ENCODE measurements at regions not wholly inside any gene's neighbourhood (a gene's known extent, or its start where the extent isn't known, plus 50 kb on each side); places are given as distances from the start of the nearest gene placed in this dataset.

DNA sequence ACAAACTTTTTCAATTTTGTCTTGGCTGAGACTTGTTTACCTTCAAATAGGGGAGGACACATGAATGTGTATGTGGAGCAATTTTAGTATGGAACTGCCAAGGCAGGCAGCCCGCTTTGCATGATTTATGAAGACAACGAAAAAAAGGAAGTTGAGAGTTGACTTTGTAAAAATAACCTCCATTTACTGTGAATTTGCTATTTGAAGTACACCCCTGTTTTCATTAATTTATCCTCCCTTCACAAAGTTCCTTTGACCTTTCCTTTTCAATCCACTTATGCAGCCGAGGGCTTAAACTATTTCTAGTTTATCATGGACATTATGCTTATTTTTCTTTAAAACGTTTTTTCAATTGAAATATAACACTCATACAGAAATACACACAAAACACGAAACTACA lies 369.6 kb upstream of the CADM1 start:
- ChIA-PET POLR2A (no interaction called here), CTCF (no interaction called here)
- no peak overlapping the region for H3K4me2 ChIP-seq
- no peak overlapping the region for H3K27ac ChIP-seq
- no peak overlapping the region for H3K4me3 ChIP-seq
- ATAC-seq (no peak), DNase-seq (ENCODE audit: low read depth in 1 of 2, low spot score in 1 of 2) (no peak), FAIRE-seq (no peak)
- H3K4me1 ChIP-seq = no peaks in the 10 kb centered on the region
- 5% methylated on average over 5 of the region's 5 CpGs for WGBS (ENCODE audit: missing lambda C conversion rate)
- TF ChIP-seq EHMT2 (IDR thresholded peaks at IDR 0.05; ENCODE audit: low read depth) = no peak
- TF ChIP-seq EHF (CRISPR knock-in tag; IDR thresholded peaks at IDR 0.05) = no peak
- TF ChIP-seq MAFK (IDR thresholded peaks at IDR 0.05; ENCODE audit: partially characterized antibody) = no peak
- no peak for TF ChIP-seq HES2 (IDR thresholded peaks at IDR 0.05)
- TF ChIP-seq ZC3H11A (IDR thresholded peaks at IDR 0.05) = no peak
- no peak for TF ChIP-seq RARB (CRISPR knock-in tag; IDR thresholded peaks at IDR 0.05)
- H3K9me3 ChIP-seq = no peaks in the 10 kb centered on the region

DNA sequence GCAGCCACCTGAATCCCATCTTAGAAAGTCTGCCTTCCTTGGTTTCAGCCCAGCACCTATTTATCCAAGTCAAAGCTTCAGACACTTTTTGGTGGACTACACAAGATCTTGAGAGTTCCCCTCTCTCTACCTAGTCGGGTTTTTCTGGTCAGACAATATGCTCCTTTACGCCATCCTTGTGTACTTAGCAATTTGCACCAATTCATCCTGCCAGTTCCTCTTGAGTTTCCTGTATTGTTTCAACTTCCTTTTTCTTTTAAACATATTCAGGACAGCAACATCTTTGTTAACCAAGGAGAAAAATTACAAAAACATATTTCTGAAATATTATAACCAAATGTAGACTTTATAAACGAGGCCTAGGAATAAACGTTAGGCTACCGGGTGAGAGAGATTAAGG lies 368.2 kb upstream of the CADM1 start:
- TF ChIP-seq, protein P1, sequence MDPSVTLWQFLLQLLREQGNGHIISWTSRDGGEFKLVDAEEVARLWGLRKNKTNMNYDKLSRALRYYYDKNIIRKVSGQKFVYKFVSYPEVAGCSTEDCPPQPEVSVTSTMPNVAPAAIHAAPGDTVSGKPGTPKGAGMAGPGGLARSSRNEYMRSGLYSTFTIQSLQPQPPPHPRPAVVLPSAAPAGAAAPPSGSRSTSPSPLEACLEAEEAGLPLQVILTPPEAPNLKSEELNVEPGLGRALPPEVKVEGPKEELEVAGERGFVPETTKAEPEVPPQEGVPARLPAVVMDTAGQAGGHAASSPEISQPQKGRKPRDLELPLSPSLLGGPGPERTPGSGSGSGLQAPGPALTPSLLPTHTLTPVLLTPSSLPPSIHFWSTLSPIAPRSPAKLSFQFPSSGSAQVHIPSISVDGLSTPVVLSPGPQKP (IDR thresholded peaks at IDR 0.05; ENCODE audit: low read depth, low read length) = no peak
- no peak for TF ChIP-seq POLR2A (IDR thresholded peaks at IDR 0.05; ENCODE audit: low read length)
- no peak for TF ChIP-seq JUN (IDR thresholded peaks at IDR 0.05)
- TF ChIP-seq MYC (IDR thresholded peaks at IDR 0.05; ENCODE audit: borderline replicate concordance, low read length) = no peak
- no peak for TF ChIP-seq TFCP2L1 (CRISPR knock-in tag; IDR thresholded peaks at IDR 0.05)
- TF ChIP-seq SMC3 (IDR thresholded peaks at IDR 0.05) = no peak
- TF ChIP-seq FOSB (CRISPR knock-in tag; IDR thresholded peaks at IDR 0.05) = no peak
- H3K9me3 ChIP-seq = no peaks in the 10 kb centered on the region
- POLR2A ChIA-PET = no interaction called here
- FAIRE-seq (no peak), DNase-seq (ENCODE audit: low read depth in 1 of 2, low spot score in 1 of 2) (no peak), ATAC-seq (no peak)
- H3K27ac ChIP-seq = no peak overlapping the region
- H3K4me2 ChIP-seq = no peak overlapping the region
- no peak overlapping the region for H3K4me3 ChIP-seq
- no peaks in the 10 kb centered on the region for H3K4me1 ChIP-seq
- CTCF ChIA-PET = interaction anchor here (1.1 kb wide), 1 partner anchor 219 kb away, joined by 3 read pairs; no protein-coding TSS in a partner anchor
- WGBS (ENCODE audit: missing lambda C conversion rate) = 26% methylated on average over 5 of the region's 5 CpGs

DNA sequence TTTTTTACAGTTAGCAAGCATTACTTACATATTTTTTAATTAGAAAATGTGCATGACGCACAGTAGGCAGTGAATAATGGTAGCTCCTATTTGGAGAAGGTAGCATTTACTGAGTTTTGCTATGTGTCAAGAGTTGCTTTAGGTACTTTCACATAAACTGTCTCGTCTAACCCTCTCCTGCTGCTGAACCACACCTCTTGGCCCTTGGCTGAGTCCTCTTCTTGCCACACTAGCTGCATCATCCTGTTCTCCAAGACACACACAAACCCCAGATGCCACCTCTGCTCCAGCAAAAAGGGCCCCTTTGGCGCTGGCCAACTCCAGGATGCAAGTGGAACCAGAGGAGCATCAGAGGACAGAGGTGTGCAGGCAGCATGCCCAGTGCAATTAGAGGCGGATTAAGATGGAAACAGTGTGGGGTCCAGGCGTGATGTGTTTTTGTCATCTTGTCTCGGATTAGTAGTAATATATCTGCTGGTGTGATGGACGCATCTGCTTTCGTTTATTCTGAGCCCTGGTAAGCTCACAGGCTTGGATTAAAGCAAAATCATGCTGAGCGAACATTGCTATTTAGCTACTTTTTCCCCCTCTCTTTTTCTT lies 367.0 kb upstream of the CADM1 start:
- no peak for FAIRE-seq
- CTCF ChIA-PET = no interaction called here

DNA sequence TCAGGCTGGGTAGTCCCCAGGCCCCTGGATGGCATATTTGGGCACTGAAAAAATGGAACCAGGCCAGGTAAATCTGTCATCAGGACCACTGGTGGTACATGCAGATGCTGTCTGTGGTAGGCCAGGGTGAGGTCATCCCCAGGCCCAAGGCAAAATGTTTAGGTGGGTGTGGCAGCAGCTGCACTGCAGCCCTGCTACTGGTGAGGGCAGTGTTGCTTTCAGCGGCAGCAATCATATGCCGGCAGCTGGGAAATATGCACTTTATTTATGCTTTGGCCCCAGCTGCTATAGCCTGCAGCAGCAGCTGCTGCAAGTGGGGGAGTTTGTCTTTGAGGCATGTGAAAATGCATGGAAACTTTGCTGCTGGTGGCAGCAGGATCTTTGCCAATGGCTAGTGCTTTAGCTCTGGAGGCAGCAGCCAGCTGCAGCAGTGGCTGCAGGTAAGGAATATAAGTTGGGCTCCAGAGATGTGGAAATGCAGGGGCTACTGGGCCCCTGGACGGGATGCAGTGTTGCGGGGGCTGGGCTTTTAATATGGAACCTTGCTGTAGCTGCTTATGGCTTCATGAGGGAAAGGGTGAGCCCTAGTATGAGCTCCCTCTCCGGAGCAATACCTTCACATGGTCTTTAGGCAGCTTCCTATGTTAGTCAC lies 365.7 kb upstream of the CADM1 start:
- CTCF ChIA-PET = interaction anchor here (0.8 kb wide), 1 partner anchor 354 kb away, joined by 3 read pairs; no protein-coding TSS in a partner anchor
- FAIRE-seq (no peak), ATAC-seq (peak; percentile 70 to 77), DNase-seq (ENCODE audit: low read depth in 1 of 2, low spot score in 1 of 2) (peak in 1 of 2 experiments; percentile 7)
- H3K4me3 ChIP-seq = no peak overlapping the region
- no peaks in the 10 kb centered on the region for H3K4me1 ChIP-seq
- H3K27ac ChIP-seq = no peak overlapping the region
- no peak overlapping the region for H3K4me2 ChIP-seq
- TF ChIP-seq NFE2L2 (conservative IDR thresholded peaks at IDR 0.05; ENCODE audit: low read length) (no peak), RFX5 (IDR thresholded peaks at IDR 0.05) (no peak), RCOR1 (IDR thresholded peaks at IDR 0.05; ENCODE audit: low read depth, low read length) (no peak), MYC (IDR thresholded peaks at IDR 0.05; ENCODE audit: borderline replicate concordance, low read length) (no peak), RAD21 (conservative IDR thresholded peaks at IDR 0.05 in 1 of 2, IDR thresholded peaks at IDR 0.05 in 1 of 2) (peak in 1 of 2 experiments; percentile 25; a peak in 2 of 5 replicates), CBX2 (IDR thresholded peaks at IDR 0.05; ENCODE audit: borderline replicate concordance, low read depth) (no peak), HOXB5 (CRISPR knock-in tag; IDR thresholded peaks at IDR 0.05) (no peak), KDM5A (IDR thresholded peaks at IDR 0.05) (no peak)
- H3K9me3 ChIP-seq = no peaks in the 10 kb centered on the region
- POLR2A ChIA-PET = no interaction called here
- WGBS (ENCODE audit: missing lambda C conversion rate) = 0% methylated on average over 3 of the region's 5 CpGs

More for the DNA sequence above, 367.0 kb upstream of the CADM1 start:
- H3K4me2 ChIP-seq = no peak overlapping the region
- WGBS (ENCODE audit: missing lambda C conversion rate) = 20% methylated on average over 9 of the region's 9 CpGs
- POLR2A ChIA-PET = interaction anchor here (0.7 kb wide), 1 partner anchor 42 kb away, joined by 3 read pairs; no protein-coding TSS in a partner anchor
- DNase-seq (ENCODE audit: low read depth in 1 of 2, low spot score in 1 of 2) (no peak), ATAC-seq (no peak)
- no peak overlapping the region for H3K4me3 ChIP-seq
- no peak for TF ChIP-seq HOXB13 (CRISPR knock-in tag; IDR thresholded peaks at IDR 0.05; ENCODE audit: low read depth)
- TF ChIP-seq HEYL (CRISPR knock-in tag; IDR thresholded peaks at IDR 0.05) = no peak
- no peak for TF ChIP-seq JUN (IDR thresholded peaks at IDR 0.05)
- TF ChIP-seq ZSCAN20 (CRISPR knock-in tag; IDR thresholded peaks at IDR 0.05) = no peak
- TF ChIP-seq HOXA7 (CRISPR knock-in tag; IDR thresholded peaks at IDR 0.05) = no peak
- TF ChIP-seq HES2 (IDR thresholded peaks at IDR 0.05) = no peak
- TF ChIP-seq NPAS2 (CRISPR knock-in tag; IDR thresholded peaks at IDR 0.05; ENCODE audit: borderline replicate concordance) = no peak
- TF ChIP-seq PHF8 (IDR thresholded peaks at IDR 0.05; ENCODE audit: borderline replicate concordance, low read depth) = no peak
- TF ChIP-seq SMC3 (IDR thresholded peaks at IDR 0.05) = no peak
- no peak for TF ChIP-seq ESRRA (IDR thresholded peaks at IDR 0.05; ENCODE audit: borderline replicate concordance, low read length)
- no peak for TF ChIP-seq CHD2 (IDR thresholded peaks at IDR 0.05; ENCODE audit: low read length, partially characterized antibody)
- no peak for TF ChIP-seq HOXB5 (CRISPR knock-in tag; IDR thresholded peaks at IDR 0.05)
- TF ChIP-seq CBX2 (IDR thresholded peaks at IDR 0.05; ENCODE audit: borderline replicate concordance, low read depth) = no peak
- H3K4me1 ChIP-seq = no peaks in the 10 kb centered on the region
- no peak overlapping the region for H3K27ac ChIP-seq
- H3K9me3 ChIP-seq = no peaks in the 10 kb centered on the region
